Peyer's patch (tissue), 4 donors: ENCODE measurements at regions not wholly inside any gene's neighbourhood (a gene's known extent, or its start where the extent isn't known, plus 50 kb on each side); places are given as distances from the start of the nearest gene placed in this dataset.
A peak's percentile ranks its signal among the peaks of the same experiment; 100 is the strongest.

Source experiments
- DNase-seq, 3 donors: peaks; one replicate each; pipeline ENCODE4 v3.0.0-alpha.2; 2017 to 2019
- H3K27ac ChIP-seq, 4 donors: fragments of 200-600 bp; sonication (generic); one replicate each; pipeline ENCODE4 v1.5.1; 2016 to 2019
- H3K27me3 ChIP-seq, 2 donors: fragments of 200-600 bp; sonication (generic); one replicate each; pipeline ENCODE4 v1.5.1; 2019
- H3K36me3 ChIP-seq, 3 donors: fragments of 200-600 bp; sonication (generic); one replicate each; pipeline ENCODE4 v1.5.1; 2016 to 2019
- H3K4me1 ChIP-seq, 4 donors: fragments of 200-600 bp; sonication (generic); one replicate each; pipeline ENCODE4 v1.5.1; 2016 to 2019
- H3K4me3 ChIP-seq, 4 donors: fragments of 200-600 bp; sonication (generic); 1 replicate in 3 of 4; 2 replicates in 1 of 4; pipeline ENCODE4 v1.5.1; 2016 to 2019; ENCODE audit warnings: mild to moderate bottlenecking in 1 of 4
- H3K9me3 ChIP-seq, 4 donors: fragments of 200-600 bp; sonication (generic); one replicate each; pipeline ENCODE4 v1.5.1; 2016 to 2019; ENCODE audit warnings: mild to moderate bottlenecking in 1 of 4
- CTCF ChIP-seq, 6 experiments: fragments of 450-650 bp in 4 of 6; fragments of 200-600 bp in 2 of 6; sonication (generic) in 1 of 6; IDR thresholded peaks; one replicate each; pipeline ENCODE4 v1.5.1; 2017 to 2019; ENCODE audit warnings: antibody characterized with exemption in 6 of 6, mild to moderate bottlenecking in 3 of 6, moderate library complexity in 1 of 6
- POLR2A ChIP-seq, 2 donors: fragments of 450-650 bp; IDR thresholded peaks; one replicate each; pipeline ENCODE4 v1.5.1; 2017; ENCODE audit warnings: antibody characterized with exemption in 2 of 2, mild to moderate bottlenecking in 2 of 2, moderate library complexity in 2 of 2

GRCh38 chr5:138662599-138662998 is 87.4 kb upstream of the HSPA9 start:
- H3K27me3 ChIP-seq: no peaks in the 10 kb centered on the region
- no peaks in the 10 kb centered on the region for H3K9me3 ChIP-seq
- H3K4me1 ChIP-seq: no peaks in the 10 kb centered on the region
- TF ChIP-seq POLR2A (IDR thresholded peaks at IDR 0.05) (no peak), CTCF (IDR thresholded peaks at IDR 0.05) (no peak)
- H3K36me3 ChIP-seq: no peaks in the 10 kb centered on the region
- H3K27ac ChIP-seq: no peak overlapping the region
- no peak overlapping the region for H3K4me3 ChIP-seq
- DNase-seq: no peak

- H3K4me3 ChIP-seq: no peak overlapping the region
- no peak overlapping the region for H3K27ac ChIP-seq
- H3K36me3 ChIP-seq: no peaks in the 10 kb centered on the region
- H3K27me3 ChIP-seq: no peaks in the 10 kb centered on the region
- no peaks in the 10 kb centered on the region for H3K4me1 ChIP-seq
- H3K9me3 ChIP-seq: no peaks in the 10 kb centered on the region
- no peak for DNase-seq
- TF ChIP-seq CTCF (IDR thresholded peaks at IDR 0.05) (no peak), POLR2A (IDR thresholded peaks at IDR 0.05) (no peak)
Measured at GRCh38 chr5:138661991-138662434, 86.8 kb upstream of the HSPA9 start.

- peak in 1 of 3 donors; percentile 3 for DNase-seq
- no peaks in the 10 kb centered on the region for H3K9me3 ChIP-seq
- H3K27me3 ChIP-seq: no peaks in the 10 kb centered on the region
- H3K4me3 ChIP-seq: no peak overlapping the region
- no peaks in the 10 kb centered on the region for H3K4me1 ChIP-seq
- H3K27ac ChIP-seq: no peak overlapping the region
- no peaks in the 10 kb centered on the region for H3K36me3 ChIP-seq
- no peak for TF ChIP-seq CTCF (IDR thresholded peaks at IDR 0.05)
- TF ChIP-seq POLR2A (IDR thresholded peaks at IDR 0.05): no peak
Measured at GRCh38 chr5:138661291-138661960, 86.2 kb upstream of the HSPA9 start.

GRCh38 chr5:138660051-138660572 is 84.9 kb upstream of the HSPA9 start:
- H3K9me3 ChIP-seq: no peaks in the 10 kb centered on the region
- no peak overlapping the region for H3K4me3 ChIP-seq
- no peaks in the 10 kb centered on the region for H3K36me3 ChIP-seq
- H3K27ac ChIP-seq: no peak overlapping the region
- TF ChIP-seq POLR2A (IDR thresholded peaks at IDR 0.05) (no peak), CTCF (IDR thresholded peaks at IDR 0.05) (no peak)
- H3K27me3 ChIP-seq: no peaks in the 10 kb centered on the region
- DNase-seq: peak in 1 of 3 donors; percentile 21
- H3K4me1 ChIP-seq: no peaks in the 10 kb centered on the region

- Histone ChIP-seq H3K36me3 (no peaks in the 10 kb centered on the region), H3K4me1 (peaks cover 0 to 5% (median 3%) of the 10 kb centered on the region in 4 donors), H3K27ac (no peak overlapping the region), H3K4me3 (no peak overlapping the region), H3K9me3 (no peaks in the 10 kb centered on the region), H3K27me3 (no peaks in the 10 kb centered on the region)
- DNase-seq: peak in 1 of 3 donors; percentile 23
- TF ChIP-seq POLR2A (IDR thresholded peaks at IDR 0.05): no peak
- no peak for TF ChIP-seq CTCF (IDR thresholded peaks at IDR 0.05)
Measured at GRCh38 chr5:138659561-138659960, 84.4 kb upstream of the HSPA9 start.
